ENCODE measurements at regions not wholly inside any gene's neighbourhood (a gene's known extent, or its start where the extent isn't known, plus 50 kb on each side); places are given as distances from the start of the nearest gene placed in this dataset.
"Not testable (repeated sequence)": the region's sequence is repeated elsewhere in the genome, so short reads cannot be mapped to it uniquely, and the experiment has no call there.

DNA sequence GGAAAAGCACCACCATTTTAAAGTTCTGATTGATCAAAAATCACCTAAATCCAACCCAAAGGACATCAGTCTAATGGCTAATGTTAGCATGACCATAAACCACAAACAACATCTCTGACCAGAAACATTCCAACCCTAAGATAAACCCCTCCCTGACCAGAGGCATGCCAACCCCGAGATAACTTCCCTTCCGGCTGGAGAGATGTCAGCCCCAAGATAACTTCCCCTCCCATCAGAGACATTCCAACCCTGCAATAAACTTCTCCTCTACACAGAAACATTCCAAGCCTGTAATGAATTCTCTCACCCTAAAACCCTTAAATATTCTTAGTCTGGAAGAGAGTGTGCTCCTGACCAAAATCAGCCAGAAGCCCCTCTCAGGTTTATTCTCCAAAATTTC, 364.3 kb downstream of the KCNN2 start:
- H3K27ac ChIP-seq (ENCODE audit: low read depth, low read length): no peak overlapping the region
- no peaks in the 10 kb centered on the region for H3K79me2 ChIP-seq (ENCODE audit: insufficient read depth, low read length)
- no peak overlapping the region for H3K4me2 ChIP-seq (ENCODE audit: low read depth, low read length, poor library complexity, severe bottlenecking)
- H3K27me3 ChIP-seq (ENCODE audit: low read length): no peaks in the 10 kb centered on the region
- no peaks in the 10 kb centered on the region for H3K36me3 ChIP-seq (ENCODE audit: low read length)
- no peak for TF ChIP-seq CTCF (IDR thresholded peaks at IDR 0.05; ENCODE audit: insufficient read depth, low read length, poor library complexity, severe bottlenecking)
- no peak for TF ChIP-seq EZH2phosphoT487 (conservative IDR thresholded peaks at IDR 0.05; ENCODE audit: low read length)
- H3K9me3 ChIP-seq (ENCODE audit: insufficient read depth, low read length): no peaks in the 10 kb centered on the region
- H4K20me1 ChIP-seq (ENCODE audit: low read depth, low read length): no peaks in the 10 kb centered on the region
- H2AFZ ChIP-seq (ENCODE audit: low read depth, low read length, severe bottlenecking): no peak overlapping the region
- no peak overlapping the region for H3K9ac ChIP-seq (ENCODE audit: low read length)
- no peaks in the 10 kb centered on the region for H3F3A ChIP-seq (ENCODE audit: insufficient read depth)
- H3K9me2 ChIP-seq (replicated peaks; ENCODE audit: insufficient read depth, low read length): no peaks in the 10 kb centered on the region
- no peak overlapping the region for H3K4me3 ChIP-seq (ENCODE audit: insufficient read depth, low read length, poor library complexity, severe bottlenecking)

DNA sequence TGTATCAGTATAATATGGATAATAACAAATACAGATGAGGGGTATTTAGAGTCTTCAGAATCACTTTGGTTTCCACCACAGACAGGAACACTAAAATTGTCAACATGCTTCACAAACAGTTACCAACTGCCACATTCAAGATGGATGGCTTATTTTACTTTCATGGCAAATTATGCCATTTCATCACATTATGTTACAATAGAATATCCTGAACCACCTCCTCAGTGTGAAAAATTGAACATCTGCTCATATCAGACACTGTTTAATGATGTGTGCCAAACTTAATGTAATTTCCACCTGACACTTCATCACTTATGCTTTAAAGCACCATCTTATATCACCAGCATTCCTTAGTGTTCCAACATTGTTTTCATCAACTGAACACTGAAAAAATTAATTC, 357.4 kb downstream of the KCNN2 start:
- Histone ChIP-seq H3K36me3 (ENCODE audit: low read length) (no peaks in the 10 kb centered on the region), H3K9me3 (ENCODE audit: insufficient read depth, low read length) (no peaks in the 10 kb centered on the region), H3K79me2 (ENCODE audit: insufficient read depth, low read length) (no peaks in the 10 kb centered on the region), H2AFZ (ENCODE audit: low read depth, low read length, severe bottlenecking) (no peak overlapping the region), H3K9me2 (replicated peaks; ENCODE audit: insufficient read depth, low read length) (no peaks in the 10 kb centered on the region), H3F3A (ENCODE audit: insufficient read depth) (no peaks in the 10 kb centered on the region), H3K9ac (ENCODE audit: low read length) (no peak overlapping the region), H3K4me2 (ENCODE audit: low read depth, low read length, poor library complexity, severe bottlenecking) (no peak overlapping the region), H4K20me1 (ENCODE audit: low read depth, low read length) (no peaks in the 10 kb centered on the region), H3K4me3 (ENCODE audit: insufficient read depth, low read length, poor library complexity, severe bottlenecking) (no peak overlapping the region), H3K27me3 (ENCODE audit: low read length) (no peaks in the 10 kb centered on the region), H3K27ac (ENCODE audit: low read depth, low read length) (no peak overlapping the region)
- TF ChIP-seq EZH2phosphoT487 (conservative IDR thresholded peaks at IDR 0.05; ENCODE audit: low read length) (no peak), CTCF (IDR thresholded peaks at IDR 0.05; ENCODE audit: insufficient read depth, low read length, poor library complexity, severe bottlenecking) (no peak)

- no peak overlapping the region for H3K9ac ChIP-seq (ENCODE audit: low read length)
- TF ChIP-seq CTCF (IDR thresholded peaks at IDR 0.05; ENCODE audit: insufficient read depth, low read length, poor library complexity, severe bottlenecking) (no peak), EZH2phosphoT487 (conservative IDR thresholded peaks at IDR 0.05; ENCODE audit: low read length) (no peak)
- H3K9me2 ChIP-seq (replicated peaks; ENCODE audit: insufficient read depth, low read length): no peaks in the 10 kb centered on the region
- no peak overlapping the region for H3K4me2 ChIP-seq (ENCODE audit: low read depth, low read length, poor library complexity, severe bottlenecking)
- H3K9me3 ChIP-seq (ENCODE audit: insufficient read depth, low read length): no peaks in the 10 kb centered on the region
- no peaks in the 10 kb centered on the region for H3F3A ChIP-seq (ENCODE audit: insufficient read depth)
- no peak overlapping the region for H2AFZ ChIP-seq (ENCODE audit: low read depth, low read length, severe bottlenecking)
- no peaks in the 10 kb centered on the region for H4K20me1 ChIP-seq (ENCODE audit: low read depth, low read length)
- H3K4me3 ChIP-seq (ENCODE audit: insufficient read depth, low read length, poor library complexity, severe bottlenecking): no peak overlapping the region
- H3K27me3 ChIP-seq (ENCODE audit: low read length): no peaks in the 10 kb centered on the region
- H3K27ac ChIP-seq (ENCODE audit: low read depth, low read length): no peak overlapping the region
- H3K36me3 ChIP-seq (ENCODE audit: low read length): no peaks in the 10 kb centered on the region
- H3K79me2 ChIP-seq (ENCODE audit: insufficient read depth, low read length): no peaks in the 10 kb centered on the region
Measured at GRCh38 chr5:114716955-114717354, 355.1 kb downstream of the KCNN2 start.

- H3F3A ChIP-seq (ENCODE audit: insufficient read depth); H3K27ac ChIP-seq (ENCODE audit: low read depth, low read length); H3K4me2 ChIP-seq (ENCODE audit: low read depth, low read length, poor library complexity, severe bottlenecking); H3K27me3 ChIP-seq (ENCODE audit: low read length); H3K9ac ChIP-seq (ENCODE audit: low read length); H3K9me2 ChIP-seq (replicated peaks; ENCODE audit: insufficient read depth, low read length); H3K4me3 ChIP-seq (ENCODE audit: insufficient read depth, low read length, poor library complexity, severe bottlenecking); H4K20me1 ChIP-seq (ENCODE audit: low read depth, low read length); H3K36me3 ChIP-seq (ENCODE audit: low read length); H2AFZ ChIP-seq (ENCODE audit: low read depth, low read length, severe bottlenecking); H3K9me3 ChIP-seq (ENCODE audit: insufficient read depth, low read length); H3K79me2 ChIP-seq (ENCODE audit: insufficient read depth, low read length): not testable (repeated sequence)
Measured at GRCh38 chr5:114704225-114704893, 342.5 kb downstream of the KCNN2 start.

Data from SU-DHL-6 (cell line).